Cerebellar cortex (tissue), 1 donor: ENCODE measurements at regions not wholly inside any gene's neighbourhood (a gene's known extent, or its start where the extent isn't known, plus 50 kb on each side); places are given as distances from the start of the nearest gene placed in this dataset.
A peak's percentile ranks its signal among the peaks of the same experiment; 100 is the strongest.

Source experiments
- DNase-seq: peaks from one replicate; pipeline ENCODE4 v3.0.0-alpha.2; 2015; ENCODE audit warnings: low spot score

DNA sequence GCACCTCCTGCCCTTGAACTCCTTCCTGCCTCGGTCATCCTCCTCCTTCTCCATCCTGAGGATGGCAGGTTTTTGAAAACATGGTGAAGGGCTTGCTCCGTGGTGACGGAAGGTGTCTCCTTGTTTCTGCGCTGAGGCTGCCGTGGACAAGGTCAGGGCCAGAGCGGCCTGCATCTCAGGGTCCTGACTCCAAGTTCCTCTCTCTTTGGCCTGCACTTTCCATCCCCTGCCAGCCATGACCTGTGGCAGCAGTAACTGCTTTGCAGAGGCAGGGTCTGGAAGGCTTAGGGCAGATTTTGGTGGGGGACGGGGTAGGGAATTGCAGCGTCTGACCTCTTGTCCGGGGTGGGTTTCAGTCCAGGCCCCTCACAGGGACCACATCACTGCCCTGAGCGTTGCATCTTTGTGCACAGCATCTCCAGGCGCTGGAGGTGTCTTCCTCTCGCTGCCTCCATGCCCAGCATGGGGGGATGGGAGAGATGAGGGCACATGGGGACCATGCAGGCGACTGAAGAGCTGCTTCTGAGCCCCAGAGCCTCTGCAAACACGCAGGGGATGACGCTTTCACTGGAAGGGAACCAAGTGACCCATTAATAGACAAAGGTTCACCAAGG lies 216.8 kb downstream of the TEX29 start:
- peak; percentile 4 for DNase-seq

DNA sequence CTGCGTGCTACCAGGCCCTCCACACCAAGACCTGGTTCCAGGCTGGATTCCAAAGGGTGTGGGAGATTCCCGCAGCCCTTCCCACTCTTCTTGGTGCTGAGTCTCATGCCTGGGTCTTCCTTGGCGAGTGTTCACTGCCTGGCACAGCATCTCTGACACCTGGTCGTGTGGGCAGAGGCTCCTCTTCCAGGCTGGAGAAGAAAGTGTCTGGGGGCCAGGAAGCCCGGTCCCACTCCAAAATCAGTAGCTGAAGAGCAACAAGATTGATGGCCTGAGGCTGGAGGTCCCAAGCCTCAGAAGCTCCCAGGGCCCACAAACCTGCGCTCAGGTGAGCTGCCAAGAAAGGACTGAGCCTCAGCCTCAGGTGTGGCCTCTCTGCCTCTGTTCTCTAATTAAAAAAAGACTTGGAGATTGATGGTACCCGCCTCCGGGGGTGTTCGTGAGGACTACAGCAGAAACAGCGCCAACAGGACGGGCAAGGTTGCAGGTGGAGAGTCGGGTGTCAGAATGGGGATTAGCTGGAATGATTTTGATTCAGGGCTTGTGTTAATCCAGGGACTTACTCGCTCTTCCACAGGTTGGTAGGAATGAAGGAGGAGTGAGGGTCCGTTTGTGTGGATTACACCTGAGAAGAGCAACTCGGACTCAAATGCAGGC lies 217.5 kb downstream of the TEX29 start:
- no peak for DNase-seq

DNA sequence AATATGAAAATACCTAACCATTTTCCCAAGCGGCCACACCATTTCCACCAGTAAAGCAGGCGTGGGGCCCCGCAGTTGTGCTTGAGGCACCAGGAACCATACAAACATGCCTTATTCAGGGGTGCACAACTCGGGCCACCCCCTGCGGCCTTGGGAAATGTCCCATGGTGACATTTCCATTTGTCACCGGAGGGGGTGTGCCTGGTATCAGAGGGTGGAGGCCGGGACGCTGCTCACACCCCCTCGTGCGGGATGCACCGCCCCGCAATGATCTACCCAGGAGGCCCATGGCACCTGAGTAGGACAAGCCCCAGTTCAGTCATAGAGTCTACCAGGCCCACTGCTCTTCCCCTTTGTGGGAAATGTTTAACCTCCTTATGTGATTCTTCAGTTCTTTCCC lies 218.8 kb downstream of the TEX29 start:
- DNase-seq, result no peak

DNA sequence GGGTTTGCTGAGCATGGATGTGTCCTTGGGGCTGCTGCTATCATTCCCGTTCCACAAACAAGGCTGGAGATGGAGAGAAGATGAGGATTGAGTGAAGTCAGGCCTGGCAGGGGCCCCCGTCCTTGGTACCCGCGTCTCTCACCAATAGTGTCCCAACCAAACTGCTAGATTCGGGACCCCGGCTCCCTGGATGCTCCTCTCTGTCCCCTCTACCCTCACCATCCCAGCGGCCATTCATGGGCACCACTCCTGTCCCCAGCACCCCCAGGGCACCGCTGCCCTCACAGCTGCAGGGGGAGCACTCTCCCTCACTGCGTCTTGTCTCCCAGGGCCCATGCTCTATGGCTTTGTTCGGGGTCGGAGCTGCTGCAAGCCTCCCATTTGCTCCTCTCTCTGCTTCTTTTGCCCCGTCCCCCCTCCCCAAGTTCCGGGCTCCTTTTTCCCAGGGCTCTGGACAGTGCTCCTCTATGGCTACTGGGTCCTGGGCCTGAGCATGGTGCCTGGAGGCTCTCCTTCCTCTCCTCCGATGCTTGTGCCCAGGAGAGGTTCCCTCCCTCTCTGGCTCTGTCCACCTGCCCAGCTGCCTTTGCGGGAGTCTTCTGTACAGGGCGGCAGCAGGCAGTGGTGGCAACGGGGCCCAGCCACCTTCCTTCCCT lies 219.5 kb downstream of the TEX29 start:
- no peak for DNase-seq

DNA sequence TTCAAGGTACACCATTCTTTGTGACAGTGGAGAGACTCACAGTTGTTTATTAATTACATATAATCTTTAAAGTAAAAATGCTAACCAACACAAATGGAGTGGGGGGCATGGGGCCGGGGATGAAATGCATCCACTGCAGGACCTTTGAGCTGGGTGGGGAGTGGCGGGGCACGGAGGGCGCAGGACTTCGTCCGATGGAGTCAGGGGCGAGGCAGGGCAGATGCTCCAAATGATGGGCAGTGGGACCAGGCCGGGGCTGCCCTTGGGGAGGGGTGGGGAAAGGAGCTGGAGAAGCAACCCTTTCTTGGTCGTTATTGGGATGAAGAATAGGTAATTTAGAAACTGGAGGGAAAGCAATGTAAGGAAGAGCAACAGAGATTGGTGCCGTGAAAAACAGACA lies 220.0 kb downstream of the TEX29 start:
- no peak for DNase-seq

DNA sequence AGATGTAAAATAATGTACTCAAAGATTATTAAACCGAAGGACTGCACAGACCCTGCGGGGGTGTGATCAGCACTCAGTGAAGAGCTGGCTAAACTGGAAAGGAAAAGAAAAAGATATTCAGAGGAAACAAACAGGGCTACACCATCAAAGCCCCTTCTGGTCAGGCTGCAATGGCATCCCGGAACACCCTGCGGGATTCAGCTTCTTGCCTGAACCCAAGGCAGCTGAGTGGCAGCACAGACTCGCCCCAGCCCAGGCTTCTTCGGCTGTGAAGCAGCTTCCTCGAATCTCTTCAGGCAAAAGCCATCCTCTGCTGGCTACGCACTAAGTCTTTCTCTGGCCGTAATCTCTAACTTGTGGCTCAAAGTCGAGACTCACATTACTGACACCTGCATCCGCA lies 220.9 kb downstream of the TEX29 start:
- no peak for DNase-seq

DNA sequence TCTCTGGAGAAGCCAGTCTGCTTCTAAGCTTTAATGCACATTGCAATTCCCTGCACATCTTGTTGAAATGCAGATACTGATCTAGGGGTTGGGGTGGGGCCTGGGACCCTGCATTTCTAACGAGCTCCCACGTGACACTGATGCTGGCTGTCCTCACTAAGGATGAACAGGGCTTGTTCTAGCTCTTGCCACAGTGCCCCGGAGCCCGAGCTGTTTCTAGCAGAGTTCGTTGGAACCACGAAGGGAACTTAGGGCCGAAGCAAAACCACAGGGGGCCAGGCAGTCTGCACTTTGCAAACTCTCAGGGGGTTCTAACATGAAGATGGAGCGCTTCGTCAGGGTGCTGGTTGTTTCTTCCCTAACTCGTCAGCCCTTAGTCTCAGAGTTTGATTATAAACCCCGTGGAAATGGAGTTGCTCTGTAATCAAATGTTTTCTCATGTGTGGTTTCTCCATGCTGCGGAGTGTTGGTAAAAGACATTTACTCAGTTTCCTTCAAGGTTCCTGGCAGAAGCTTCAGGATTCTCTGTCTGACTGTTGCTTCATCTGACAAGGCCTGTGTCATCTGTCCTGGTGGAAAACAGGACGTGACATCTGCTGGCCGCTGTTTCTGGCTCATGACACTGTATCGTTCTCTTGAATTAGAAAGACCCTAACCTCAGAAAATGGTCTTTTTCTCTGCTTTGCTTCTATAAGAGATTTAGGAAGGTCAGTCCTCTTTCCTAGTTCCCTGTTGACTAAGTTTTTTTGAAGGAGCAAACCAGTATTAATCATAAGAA lies 221.5 kb downstream of the TEX29 start:
- DNase-seq, result no peak

DNA sequence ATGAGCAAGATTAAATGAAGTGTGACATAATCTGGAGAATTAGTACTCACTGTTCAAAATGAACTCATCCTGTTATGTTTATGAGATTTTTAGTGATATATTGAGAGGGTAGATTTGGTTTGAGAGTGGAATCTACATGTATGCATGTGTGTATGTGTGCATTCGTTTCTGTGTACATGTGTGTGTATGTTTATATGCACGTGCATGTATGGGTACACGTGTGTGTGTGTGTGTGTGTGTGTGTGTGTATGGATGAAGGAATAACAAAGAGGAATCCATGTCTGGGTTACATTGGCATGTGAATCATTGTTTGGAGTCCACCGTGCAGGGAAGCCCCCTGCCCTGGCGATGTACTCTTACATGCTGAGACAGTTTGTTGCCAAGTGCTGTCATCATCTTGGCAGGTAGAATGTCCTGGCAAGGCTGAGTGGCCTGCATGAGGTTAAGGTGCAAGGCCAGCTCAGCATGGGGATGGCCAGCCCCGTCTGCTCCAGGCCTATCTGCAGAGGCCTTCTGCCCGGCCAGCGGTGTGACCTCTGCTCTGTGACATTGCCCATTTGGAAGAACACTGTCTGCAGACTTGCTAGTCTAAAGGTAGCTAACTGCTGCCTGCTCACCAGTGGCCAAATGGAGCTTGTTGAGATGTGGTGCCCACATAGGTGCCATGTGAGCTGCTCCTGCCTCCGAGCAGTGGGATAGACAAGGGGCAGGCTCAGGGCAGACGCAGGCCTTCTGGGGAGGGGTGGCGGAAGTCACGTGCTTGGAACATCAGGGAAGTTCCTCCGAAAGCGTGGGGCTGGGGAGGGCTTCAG lies 222.3 kb downstream of the TEX29 start:
- DNase-seq, result no peak

DNA sequence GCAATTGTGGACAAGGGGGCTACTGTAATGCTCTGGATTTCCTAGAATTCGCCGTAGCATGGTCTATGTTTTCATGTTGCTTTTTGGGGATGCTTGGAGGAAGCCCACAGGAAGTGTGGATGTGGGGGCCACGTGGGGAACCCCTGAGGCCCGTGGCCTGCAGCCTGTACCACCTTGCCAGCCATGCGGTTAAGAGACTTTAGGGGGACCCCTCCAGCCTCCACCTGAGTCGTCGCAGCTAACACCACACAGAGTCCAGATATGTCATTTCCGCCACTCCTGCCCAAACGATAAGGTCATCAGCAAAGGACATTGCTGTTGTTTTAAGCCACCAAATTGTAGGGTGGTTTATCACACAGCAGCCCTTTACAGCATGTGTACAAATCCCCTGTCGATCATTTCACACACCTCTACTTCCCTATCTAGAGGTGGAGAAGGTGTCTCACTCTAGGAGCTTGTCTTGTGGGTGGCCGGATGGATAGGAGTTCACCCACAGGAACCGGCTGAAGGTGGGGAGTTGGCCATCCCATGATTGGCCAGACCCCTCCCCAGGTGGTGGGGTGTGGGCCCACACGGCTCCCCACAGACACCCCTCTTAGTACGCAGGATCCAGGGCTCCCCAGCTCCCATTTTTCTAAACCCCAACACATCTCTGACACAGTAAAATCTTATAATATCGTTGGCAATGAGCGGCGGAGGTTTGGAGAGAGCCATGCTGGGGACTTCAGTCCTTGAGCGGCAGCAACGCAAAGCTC lies 226.7 kb downstream of the TEX29 start:
- no peak for DNase-seq

DNA sequence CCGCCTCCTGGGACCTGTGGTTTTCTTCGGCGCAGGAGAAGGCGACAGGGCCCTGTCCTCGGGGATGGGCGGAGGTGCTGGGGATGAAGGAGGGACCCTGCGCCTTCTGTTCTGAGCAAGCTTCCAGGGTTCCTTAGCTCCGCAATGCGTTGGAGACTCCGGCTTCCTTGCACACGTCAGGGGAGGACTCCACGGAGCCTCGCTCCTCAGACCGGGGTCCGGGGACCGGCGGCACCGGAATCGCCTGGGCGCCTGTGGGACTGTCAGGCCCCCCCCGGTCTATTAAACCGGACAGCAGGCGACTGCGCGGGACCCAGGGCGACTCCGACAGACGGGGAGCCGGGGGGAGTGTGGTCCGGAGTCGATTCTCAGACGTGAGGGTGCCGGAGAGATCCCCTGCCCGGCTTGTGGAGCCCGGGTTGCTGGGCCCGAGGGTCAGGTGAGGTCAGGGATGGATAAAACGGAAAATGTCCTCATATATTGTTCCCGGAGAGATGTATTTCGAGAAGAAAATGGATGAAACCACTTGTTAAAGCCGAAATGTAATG lies 227.4 kb downstream of the TEX29 start:
- DNase-seq, result no peak

DNA sequence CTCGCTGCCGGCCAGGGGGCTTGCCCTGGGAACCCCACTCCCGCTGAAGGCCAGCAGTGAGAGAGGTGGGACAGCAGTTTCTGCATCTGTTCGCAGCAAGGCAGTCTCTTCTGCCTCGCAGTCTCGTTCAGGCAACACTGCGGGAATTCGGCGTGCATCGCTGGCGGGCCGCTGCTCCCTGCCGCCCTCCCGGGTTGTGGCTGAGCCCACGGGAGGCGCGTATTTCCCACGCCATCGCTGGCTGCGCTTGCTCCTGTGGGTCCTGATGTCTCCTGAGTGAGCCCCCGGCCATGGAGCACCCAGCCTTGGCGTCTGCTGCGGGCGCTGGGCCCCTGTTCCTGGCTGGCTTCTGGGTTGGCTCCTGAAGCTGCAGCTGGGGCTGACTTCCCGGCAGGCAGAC lies 227.9 kb downstream of the TEX29 start:
- no peak for DNase-seq

DNA sequence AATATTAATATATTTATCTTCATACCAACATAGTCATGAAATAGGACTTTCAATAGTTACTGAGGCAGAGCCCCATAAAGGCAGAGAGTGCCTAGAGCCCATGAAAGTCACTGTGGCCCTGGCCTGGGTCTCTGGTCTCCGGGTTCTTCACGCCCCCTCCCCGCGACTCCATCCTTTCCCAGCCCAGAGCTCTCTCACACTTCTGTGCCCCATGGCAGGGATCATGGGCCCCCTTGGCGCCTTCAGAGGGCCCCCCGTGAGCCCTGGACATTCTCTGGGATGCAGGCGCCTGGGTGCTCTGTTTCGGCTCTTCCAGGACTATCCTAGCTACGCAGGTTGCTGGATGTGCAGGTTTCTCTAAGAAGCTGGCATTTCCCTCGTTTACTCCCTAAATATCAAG lies 228.4 kb downstream of the TEX29 start:
- DNase-seq, result no peak

DNA sequence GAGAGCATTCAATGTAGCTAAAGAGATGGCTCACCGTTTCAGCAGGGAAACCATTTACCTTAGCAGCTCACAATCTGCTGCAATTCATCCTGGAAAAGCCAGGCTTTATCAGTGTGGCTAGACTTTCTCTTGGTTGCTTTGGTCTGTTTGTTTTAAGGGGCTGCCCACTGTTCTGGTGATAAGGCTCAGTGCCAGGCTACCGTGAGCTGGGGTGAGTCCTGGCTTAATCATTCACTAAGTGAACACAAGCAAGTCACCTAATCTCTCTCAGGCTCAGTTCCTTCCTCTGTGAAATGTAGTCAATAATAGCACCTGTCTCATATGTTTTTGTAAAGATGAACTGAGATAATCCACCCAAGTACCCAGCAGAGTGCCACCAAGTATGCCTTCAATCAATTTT lies 229.0 kb downstream of the TEX29 start:
- DNase-seq, result no peak

DNA sequence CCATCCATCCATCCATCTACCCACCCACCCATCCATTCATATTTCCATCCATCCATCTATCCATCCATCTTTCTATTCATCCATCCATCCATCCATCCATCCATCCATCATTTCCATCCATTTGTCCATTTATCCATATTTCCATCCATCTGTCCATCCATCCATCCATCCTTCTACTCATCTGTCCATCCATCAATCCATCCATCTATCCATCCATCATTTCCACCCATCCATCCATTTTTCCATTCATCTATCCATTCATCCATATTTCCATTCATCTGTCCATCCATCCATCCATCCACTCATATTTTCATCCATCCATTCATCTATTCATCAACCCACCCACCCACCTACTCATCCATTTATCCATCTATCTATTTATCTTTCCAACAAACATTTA lies 229.6 kb downstream of the TEX29 start:
- no peak for DNase-seq

DNA sequence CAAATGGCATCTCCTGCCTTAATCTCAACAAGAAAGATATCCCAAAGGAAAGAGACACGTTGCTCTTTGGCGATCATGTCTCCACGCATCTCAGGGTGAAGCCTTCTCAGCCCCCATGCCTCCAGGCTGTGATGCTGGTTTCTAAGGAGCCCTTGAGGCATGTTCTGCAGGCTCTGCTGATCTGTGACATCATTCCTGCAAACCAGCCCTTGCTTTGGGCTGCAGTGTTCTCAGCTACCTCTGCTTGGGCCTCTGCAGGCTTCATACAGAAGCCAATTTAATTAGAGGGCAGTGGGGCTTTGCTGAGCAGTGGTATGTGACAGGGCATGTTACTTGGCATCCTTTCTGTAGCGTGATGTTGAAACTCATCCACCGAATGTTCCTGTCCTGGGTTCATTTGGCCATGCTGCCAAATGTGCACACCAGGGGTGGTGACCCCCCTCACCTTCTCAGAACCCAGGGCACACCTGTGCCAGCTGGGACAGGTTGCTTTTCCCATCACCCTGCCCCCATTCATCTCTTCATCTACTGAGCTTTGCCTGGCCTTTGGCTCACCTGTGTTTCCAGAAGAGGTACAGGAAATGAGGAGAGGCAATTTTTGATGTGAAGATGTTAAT lies 230.9 kb downstream of the TEX29 start:
- DNase-seq, result no peak

DNA sequence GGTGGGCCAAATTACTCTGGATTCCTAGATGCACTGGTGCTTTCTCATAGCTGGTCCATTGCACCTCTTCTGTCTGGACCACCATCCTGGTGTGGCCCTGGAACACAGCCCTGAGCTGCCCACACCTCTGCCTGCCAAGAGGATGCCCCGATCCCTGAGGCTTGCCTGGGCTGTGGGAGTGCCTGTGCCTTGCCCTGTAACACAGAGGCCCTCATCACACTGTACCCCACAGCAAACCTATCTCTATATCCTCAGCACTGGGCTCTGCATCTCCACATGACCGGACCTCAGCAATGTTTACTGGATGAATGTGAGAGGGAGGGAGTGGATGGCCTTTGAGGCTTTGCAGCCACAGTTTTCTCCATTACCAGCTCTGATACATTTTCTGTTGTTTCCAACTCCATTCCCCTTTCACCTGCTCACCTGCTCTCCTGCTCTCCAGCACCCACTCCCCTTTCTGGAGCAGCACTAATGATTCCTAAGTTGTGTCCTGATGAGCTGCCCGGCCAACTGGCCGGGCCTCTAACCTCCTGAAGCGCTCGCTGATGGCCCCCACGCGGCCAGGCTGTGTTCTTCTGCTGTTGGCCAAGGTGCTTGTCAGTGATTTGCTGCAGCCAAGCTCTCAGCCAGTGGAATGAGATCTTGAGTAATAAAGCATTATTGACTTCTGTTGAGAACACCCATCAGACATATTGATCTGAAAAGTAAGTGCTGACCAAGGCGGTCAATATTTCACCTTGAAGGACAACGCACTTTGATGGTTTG lies 232.6 kb downstream of the TEX29 start:
- no peak for DNase-seq

DNA sequence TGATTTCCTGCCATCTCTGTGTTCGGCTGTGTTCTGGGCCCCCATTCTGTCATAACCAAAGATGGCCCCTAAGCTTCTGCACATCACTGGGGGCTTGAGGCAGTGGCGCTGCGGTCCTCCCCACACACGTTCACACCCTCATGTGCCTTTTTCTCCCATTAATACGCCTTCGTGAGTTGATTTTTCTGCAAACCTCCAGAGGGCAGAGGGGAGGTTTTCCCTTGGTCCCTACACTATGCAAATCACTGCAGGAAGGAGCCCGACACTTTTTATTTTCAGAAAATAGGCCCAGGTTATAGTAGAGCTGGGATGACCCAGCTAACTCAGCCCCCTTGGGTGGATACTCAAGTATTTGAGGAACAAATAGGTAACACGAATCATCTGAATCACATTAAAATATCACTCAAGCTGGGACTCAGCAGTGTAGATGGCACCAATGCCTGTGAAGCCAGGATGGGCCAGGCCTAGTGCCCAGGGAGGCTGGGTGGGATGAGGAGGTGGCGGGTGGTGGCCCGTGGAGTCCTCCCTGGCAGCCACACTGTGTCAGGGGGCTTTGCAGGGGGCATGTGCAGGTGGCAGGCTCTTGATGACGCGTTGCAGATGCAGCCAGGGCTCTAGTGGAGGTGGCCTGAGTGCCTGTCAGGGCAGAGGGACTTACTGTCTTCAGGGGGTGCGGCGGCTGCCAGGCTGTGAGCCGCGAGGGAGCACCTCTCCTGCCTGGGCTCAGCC lies 234.3 kb downstream of the TEX29 start:
- no peak for DNase-seq

DNA sequence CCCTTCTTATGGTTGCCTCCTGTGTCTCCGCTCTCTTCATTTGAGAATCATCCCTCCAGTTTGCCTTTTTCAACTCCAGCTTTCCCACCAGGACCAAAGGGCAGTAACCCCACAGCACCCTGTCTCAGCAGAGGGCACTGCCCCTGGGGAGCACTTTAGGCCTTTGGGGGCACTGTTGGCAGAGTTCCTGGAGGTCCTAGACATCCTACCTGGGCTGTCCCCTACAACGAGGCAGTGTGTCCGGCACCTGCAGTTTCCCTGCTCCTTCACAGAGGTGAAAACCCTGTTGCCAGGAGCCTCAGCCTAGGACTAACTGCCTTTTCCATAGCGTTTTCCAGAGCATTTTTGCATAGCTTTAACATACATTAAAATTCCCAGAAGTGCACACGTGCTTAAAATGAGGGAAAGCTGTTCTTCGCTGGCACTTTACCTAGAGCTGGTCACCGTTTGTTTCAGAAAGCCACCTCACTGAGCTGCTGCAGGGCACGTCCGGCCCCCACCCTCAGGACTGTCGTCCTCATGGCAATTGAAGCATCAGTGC lies 234.9 kb downstream of the TEX29 start:
- no peak for DNase-seq

DNA sequence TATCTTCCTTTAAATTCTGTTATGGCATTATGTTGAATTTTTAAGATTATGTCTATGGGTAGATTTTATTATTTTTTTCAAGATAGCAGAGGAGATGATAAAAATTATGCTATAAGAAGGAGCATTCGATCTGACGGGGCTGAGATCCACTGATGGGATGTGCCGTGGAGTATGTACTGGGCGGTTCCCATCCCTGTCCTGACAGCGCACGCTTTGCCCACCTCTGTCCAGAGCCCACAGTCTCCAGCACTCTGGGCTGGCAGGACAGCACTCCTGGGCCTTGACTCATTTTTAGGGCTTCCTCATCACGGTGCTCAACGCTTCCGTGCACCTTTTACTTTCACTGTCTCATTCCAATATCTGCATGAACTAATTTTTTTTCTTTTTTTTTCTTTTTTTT lies 235.5 kb downstream of the TEX29 start:
- no peak for DNase-seq
